ENCODE measurements at regions not wholly inside any gene's neighbourhood (a gene's known extent, or its start where the extent isn't known, plus 50 kb on each side); places are given as distances from the start of the nearest gene placed in this dataset.
"Not testable (repeated sequence)": the region's sequence is repeated elsewhere in the genome, so short reads cannot be mapped to it uniquely, and the experiment has no call there.

- no peak for TF ChIP-seq CTCF (IDR thresholded peaks at IDR 0.05; ENCODE audit: low read length, missing control alignments)
- no peak overlapping the region for H3K4me3 ChIP-seq (replicated peaks; ENCODE audit: low read depth, low read length)
- no peak for DNase-seq (ENCODE audit: low read depth)
Observed at GRCh38 chr17:68142595-68142994, 105.2 kb upstream of the AMZ2 start.

DNA sequence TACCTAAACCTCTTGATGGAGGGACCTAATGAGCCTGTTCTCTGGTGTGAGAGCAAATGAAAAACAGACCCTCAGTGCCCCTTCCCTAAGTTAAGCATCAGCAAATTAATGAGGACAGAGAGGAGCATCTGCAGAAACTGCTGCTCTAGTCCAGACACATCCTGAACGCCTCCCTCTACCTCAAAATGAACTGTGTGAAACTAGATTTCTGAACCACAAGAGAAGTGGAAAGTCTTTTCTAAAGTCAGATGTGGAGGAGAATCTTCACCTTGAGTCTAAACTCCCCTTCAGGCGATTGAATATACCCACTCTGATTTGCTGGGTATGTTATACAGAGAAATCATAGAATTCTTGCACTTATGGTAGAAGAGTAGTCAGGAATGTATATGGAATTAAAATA, 104.4 kb upstream of the AMZ2 start:
- no peak for TF ChIP-seq CTCF (IDR thresholded peaks at IDR 0.05; ENCODE audit: low read length, missing control alignments)
- no peak overlapping the region for H3K4me3 ChIP-seq (replicated peaks; ENCODE audit: low read depth, low read length)
- DNase-seq (ENCODE audit: low read depth) = no peak

DNA sequence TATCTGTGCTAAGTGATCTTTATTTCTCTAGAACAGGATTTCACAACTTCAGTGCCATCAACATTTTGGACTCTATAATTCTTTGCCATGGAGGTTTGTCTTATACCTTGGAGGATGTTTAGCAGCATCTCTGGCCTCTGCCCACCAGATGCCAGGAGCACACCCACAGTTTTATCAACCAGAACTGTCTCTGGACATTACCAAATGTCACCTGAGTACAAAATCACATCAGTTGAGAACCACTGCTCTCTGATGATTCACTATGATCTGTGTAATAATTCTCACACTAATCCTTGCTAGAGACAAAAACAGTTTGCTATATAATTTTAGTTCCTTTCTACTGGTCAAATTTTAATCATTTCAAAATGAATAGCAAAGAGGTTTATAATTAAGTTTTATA, 102.8 kb upstream of the AMZ2 start:
- no peak for TF ChIP-seq CTCF (IDR thresholded peaks at IDR 0.05; ENCODE audit: low read length, missing control alignments)
- DNase-seq (ENCODE audit: low read depth) = no peak

DNA sequence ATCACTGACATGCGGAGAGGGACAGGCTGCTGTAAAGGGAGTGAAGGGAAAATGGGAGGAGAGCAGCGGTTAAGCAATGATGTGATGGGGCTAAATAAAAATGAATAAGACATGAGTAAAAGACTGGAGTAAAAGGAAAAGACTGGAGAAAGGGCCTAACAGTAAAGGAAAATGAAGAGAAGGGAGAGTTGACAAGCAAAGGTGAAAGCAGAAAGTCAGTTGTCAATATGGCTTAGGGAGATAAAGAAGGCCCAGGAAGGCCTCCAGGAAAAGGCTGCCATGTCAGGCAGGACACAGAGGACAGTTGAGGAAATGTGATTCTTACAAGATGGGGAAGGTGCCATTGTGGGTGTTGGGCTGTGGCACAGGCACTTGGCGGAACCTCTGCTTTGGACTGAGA, 98.9 kb upstream of the AMZ2 start:
- H3K4me3 ChIP-seq (replicated peaks; ENCODE audit: low read depth, low read length) = no peak overlapping the region
- TF ChIP-seq CTCF (IDR thresholded peaks at IDR 0.05; ENCODE audit: low read length, missing control alignments) = no peak
- DNase-seq (ENCODE audit: low read depth) = no peak

More for the DNA sequence above, 102.8 kb upstream of the AMZ2 start:
- no peak overlapping the region for H3K4me3 ChIP-seq (replicated peaks; ENCODE audit: low read depth, low read length)

GRCh38 chr17:68152161-68152571, 95.7 kb upstream of the AMZ2 start:
- H3K4me3 ChIP-seq (replicated peaks; ENCODE audit: low read depth, low read length) = no peak overlapping the region
- DNase-seq (ENCODE audit: low read depth) = no peak
- no peak for TF ChIP-seq CTCF (IDR thresholded peaks at IDR 0.05; ENCODE audit: low read length, missing control alignments)

DNA sequence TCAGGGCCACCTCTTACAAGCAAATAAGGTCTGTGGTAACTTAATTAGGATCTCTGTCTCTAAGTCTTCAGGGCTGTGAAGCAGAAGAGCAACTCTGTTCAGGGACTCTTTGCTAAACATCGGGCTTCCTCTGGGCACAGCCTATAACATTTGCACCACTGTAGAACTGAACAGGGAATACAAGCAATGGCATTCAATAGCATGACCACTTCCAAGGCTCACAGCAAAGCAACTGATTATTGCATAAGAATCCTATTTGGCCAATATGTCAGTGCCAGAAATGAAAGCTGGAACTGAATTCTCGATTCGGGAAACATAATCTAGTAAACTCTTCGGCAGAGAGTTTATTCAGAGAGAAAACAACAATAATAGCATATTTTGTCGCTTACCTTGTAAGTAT, 92.2 kb upstream of the AMZ2 start:
- DNase-seq (ENCODE audit: low read depth) = no peak
- no peak overlapping the region for H3K4me3 ChIP-seq (replicated peaks; ENCODE audit: low read depth, low read length)
- no peak for TF ChIP-seq CTCF (IDR thresholded peaks at IDR 0.05; ENCODE audit: low read length, missing control alignments)

- no peak overlapping the region for H3K4me3 ChIP-seq (replicated peaks; ENCODE audit: low read depth, low read length)
- TF ChIP-seq CTCF (IDR thresholded peaks at IDR 0.05; ENCODE audit: low read length, missing control alignments) = no peak
- no peak for DNase-seq (ENCODE audit: low read depth)
Observed at GRCh38 chr17:68161644-68162428, 86.0 kb upstream of the AMZ2 start.

- H3K4me3 ChIP-seq (replicated peaks; ENCODE audit: low read depth, low read length); DNase-seq (ENCODE audit: low read depth): not testable (repeated sequence)
Observed at GRCh38 chr17:68168273-68169164, 79.3 kb upstream of the AMZ2 start.

DNA sequence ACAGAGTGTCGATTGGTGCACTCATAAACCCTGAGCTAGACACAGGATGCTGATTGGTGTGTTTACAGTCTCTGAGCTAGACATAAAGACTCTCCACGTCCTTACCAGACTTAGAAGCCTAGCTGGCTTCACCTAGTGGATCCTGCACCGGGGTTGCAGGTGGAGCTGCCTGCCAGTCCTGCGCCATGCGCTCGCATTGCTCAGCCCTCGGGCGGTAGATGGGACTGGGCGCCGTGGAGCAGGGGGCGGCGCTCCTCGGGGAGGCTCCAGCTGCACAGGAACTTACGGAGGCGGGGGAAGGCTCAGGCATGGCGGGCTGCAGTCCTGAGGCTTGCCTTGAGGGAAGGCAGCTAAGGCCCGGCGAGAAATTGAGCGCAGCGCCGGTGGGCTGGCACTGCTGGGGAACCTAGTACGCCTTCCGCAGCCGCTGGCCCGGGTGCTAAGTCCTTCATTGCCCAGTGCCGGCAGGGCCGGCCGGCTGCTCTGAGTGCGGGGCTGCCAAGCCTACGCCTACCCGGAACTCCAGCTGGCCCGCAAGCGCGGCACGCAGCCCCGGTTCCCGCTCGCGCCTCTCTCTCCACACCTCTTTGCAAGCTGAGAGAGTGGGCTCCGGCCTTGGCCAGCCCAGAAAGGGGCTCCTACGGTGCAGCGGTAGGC, 78.5 kb upstream of the AMZ2 start:
- DNase-seq (ENCODE audit: low read depth); H3K4me3 ChIP-seq (replicated peaks; ENCODE audit: low read depth, low read length): not testable (repeated sequence)
